ENCODE measurements at regions not wholly inside any gene's neighbourhood (a gene's known extent, or its start where the extent isn't known, plus 50 kb on each side); places are given as distances from the start of the nearest gene placed in this dataset.

- TF ChIP-seq, protein P1, sequence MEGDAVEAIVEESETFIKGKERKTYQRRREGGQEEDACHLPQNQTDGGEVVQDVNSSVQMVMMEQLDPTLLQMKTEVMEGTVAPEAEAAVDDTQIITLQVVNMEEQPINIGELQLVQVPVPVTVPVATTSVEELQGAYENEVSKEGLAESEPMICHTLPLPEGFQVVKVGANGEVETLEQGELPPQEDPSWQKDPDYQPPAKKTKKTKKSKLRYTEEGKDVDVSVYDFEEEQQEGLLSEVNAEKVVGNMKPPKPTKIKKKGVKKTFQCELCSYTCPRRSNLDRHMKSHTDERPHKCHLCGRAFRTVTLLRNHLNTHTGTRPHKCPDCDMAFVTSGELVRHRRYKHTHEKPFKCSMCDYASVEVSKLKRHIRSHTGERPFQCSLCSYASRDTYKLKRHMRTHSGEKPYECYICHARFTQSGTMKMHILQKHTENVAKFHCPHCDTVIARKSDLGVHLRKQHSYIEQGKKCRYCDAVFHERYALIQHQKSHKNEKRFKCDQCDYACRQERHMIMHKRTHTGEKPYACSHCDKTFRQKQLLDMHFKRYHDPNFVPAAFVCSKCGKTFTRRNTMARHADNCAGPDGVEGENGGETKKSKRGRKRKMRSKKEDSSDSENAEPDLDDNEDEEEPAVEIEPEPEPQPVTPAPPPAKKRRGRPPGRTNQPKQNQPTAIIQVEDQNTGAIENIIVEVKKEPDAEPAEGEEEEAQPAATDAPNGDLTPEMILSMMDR (IDR thresholded peaks at IDR 0.05): no peak
- TF ChIP-seq ZFX (IDR thresholded peaks at IDR 0.05; ENCODE audit: borderline replicate concordance): no peak
Measured at GRCh38 chr3:30456264-30456663, 150.1 kb upstream of the TGFBR2 start.

All from 22Rv1 (cell line).